ENCODE measurements at regions not wholly inside any gene's neighbourhood (a gene's known extent, or its start where the extent isn't known, plus 50 kb on each side); places are given as distances from the start of the nearest gene placed in this dataset.

DNA sequence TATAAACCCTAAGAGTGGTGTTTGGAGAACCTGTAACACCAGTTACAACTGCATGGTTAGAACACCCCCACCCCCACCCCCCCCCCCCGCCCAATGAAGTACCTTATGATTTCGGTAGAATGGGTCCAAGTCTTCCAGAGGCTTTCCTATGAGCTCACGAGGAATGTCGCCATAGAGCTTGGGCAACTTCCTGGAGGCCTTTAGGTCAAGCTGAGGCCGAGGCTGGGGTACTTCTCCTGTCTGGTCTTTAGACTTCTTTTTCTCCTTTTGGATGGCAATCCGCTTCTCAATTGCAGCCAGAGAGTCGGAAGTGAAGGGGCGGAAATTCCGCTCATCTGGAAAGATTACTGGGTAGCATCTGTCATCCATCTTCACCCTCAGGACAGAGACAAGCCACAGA is 101.8 kb downstream of the SCN11A start:
- H2BK20ac ChIP-seq (ENCODE audit: low read length): no peak overlapping the region
- no peak overlapping the region for H3K18ac ChIP-seq (ENCODE audit: extremely low read depth, low read length)
- H2BK5ac ChIP-seq (ENCODE audit: low read depth, low read length): no peak overlapping the region
- H3K9me3 ChIP-seq (ENCODE audit: insufficient read depth in 2 of 2, low read depth in 1 of 2, low read length in 1 of 2): no peaks in the 10 kb centered on the region
- no peak overlapping the region for H4K5ac ChIP-seq (ENCODE audit: insufficient read length, low read depth, low read length)
- no peaks in the 10 kb centered on the region for H3K27me3 ChIP-seq (replicated peaks in 1 of 4; ENCODE audit: control insufficient read depth in 3 of 4, extremely low read depth in 1 of 4, insufficient read depth in 3 of 4, low read length in 3 of 4)
- WGBS, 2 experiments (ENCODE audit: extremely low coverage in 1 of 2, insufficient coverage in 1 of 2, insufficient read length in 1 of 2, insufficient replicate concordance in 2 of 2, low coverage in 1 of 2, low lambda C conversion rate in 2 of 2, missing lambda C conversion rate in 1 of 2): 76% methylated on average over 9 of the region's 9 CpGs; no CpG with 5 or more reads in 1 of the 2 experiments
- H2BK120ac ChIP-seq (replicated peaks; ENCODE audit: low read depth, low read length): no peak overlapping the region
- H3K4me3 ChIP-seq (ENCODE audit: extremely low read depth in 1 of 4, insufficient read depth in 2 of 4, low read depth in 3 of 4, low read length in 4 of 4): no peak overlapping the region
- H3K4ac ChIP-seq (replicated peaks; ENCODE audit: insufficient read length, low read depth, low read length): no peak overlapping the region
- H4K91ac ChIP-seq (replicated peaks; ENCODE audit: insufficient read length, low read length): no peak overlapping the region
- no peak overlapping the region for H3K9ac ChIP-seq (replicated peaks in 1 of 4; ENCODE audit: extremely low read depth in 1 of 4, low read depth in 3 of 4, low read length in 3 of 4)
- H3K36me3 ChIP-seq (ENCODE audit: control insufficient read depth in 2 of 4, insufficient read depth in 4 of 4, low read length in 3 of 4): no peaks in the 10 kb centered on the region
- no peak overlapping the region for H3K4me2 ChIP-seq (ENCODE audit: insufficient read depth in 1 of 2, low read depth in 2 of 2, low read length in 2 of 2)
- ChIA-PET POLR2A (ENCODE audit: partially characterized antibody) (no interaction called here), CTCF (ENCODE audit: partially characterized antibody) (no interaction called here)
- TF ChIP-seq USF2 (IDR thresholded peaks at IDR 0.05; ENCODE audit: low read length): no peak
- no peak for TF ChIP-seq TAF7 (optimal IDR thresholded peaks at IDR 0.05; ENCODE audit: borderline replicate concordance, low read depth, low read length)
- no peak for TF ChIP-seq ASH2L (IDR thresholded peaks at IDR 0.05; ENCODE audit: low read length)
- TF ChIP-seq BRCA1 (IDR thresholded peaks at IDR 0.05; ENCODE audit: low read depth, low read length): no peak
- TF ChIP-seq E2F6 (IDR thresholded peaks at IDR 0.05): no peak
- no peak for TF ChIP-seq BCL11A (IDR thresholded peaks at IDR 0.05; ENCODE audit: low read depth in 2 of 2, low read length in 2 of 2)
- TF ChIP-seq POU5F1 (IDR thresholded peaks at IDR 0.05; ENCODE audit: low read depth, low read length): no peak
- no peaks in the 10 kb centered on the region for H3K23me2 ChIP-seq (ENCODE audit: low read depth, low read length)
- H2BK12ac ChIP-seq (ENCODE audit: low read depth, low read length): no peak overlapping the region
- H2AFZ ChIP-seq (ENCODE audit: low read length): no peak overlapping the region; the same call in 1 of the 2 replicates
- no peak for DNase-seq (ENCODE audit: low read depth in 1 of 2, low spot score in 2 of 2)
- H3K4me1 ChIP-seq (replicated peaks in 1 of 4; ENCODE audit: control insufficient read depth in 3 of 4, insufficient read depth in 4 of 4, low read length in 3 of 4): no peaks in the 10 kb centered on the region
- H3K14ac ChIP-seq (ENCODE audit: insufficient read length): no peak overlapping the region
- H3K23ac ChIP-seq (ENCODE audit: insufficient read length): no peak overlapping the region
- no peak for FAIRE-seq
- H3K27ac ChIP-seq (ENCODE audit: low read depth, low read length): no peak overlapping the region
- H2AK5ac ChIP-seq (ENCODE audit: low read depth, low read length): no peak overlapping the region
- H4K8ac ChIP-seq (ENCODE audit: extremely low read depth, insufficient read depth, low read length): no peak overlapping the region
- H3K79me1 ChIP-seq (ENCODE audit: low read depth, low read length): no peaks in the 10 kb centered on the region
- H2BK15ac ChIP-seq (ENCODE audit: low read length): no peak overlapping the region
- H3K79me2 ChIP-seq (ENCODE audit: control insufficient read depth in 1 of 2, insufficient read depth in 2 of 2, low read length in 2 of 2): no peaks in the 10 kb centered on the region
- no peaks in the 10 kb centered on the region for H4K20me1 ChIP-seq (replicated peaks in 1 of 2; ENCODE audit: control insufficient read depth in 1 of 2, insufficient read depth in 2 of 2, low read length in 2 of 2)
- H3K56ac ChIP-seq (replicated peaks; ENCODE audit: insufficient read length, low read depth, low read length): no peak overlapping the region

Measured in H1 (cell line).